ENCODE measurements at regions not wholly inside any gene's neighbourhood (a gene's known extent, or its start where the extent isn't known, plus 50 kb on each side); places are given as distances from the start of the nearest gene placed in this dataset.

- no peak for DNase-seq (ENCODE audit: low read depth)
- TF ChIP-seq CTCF (IDR thresholded peaks at IDR 0.05; ENCODE audit: control insufficient read depth, insufficient read depth, low read depth, low read length, missing control alignments), result no peak
- no peak overlapping the region for H3K4me3 ChIP-seq (ENCODE audit: control insufficient read depth, low read depth, low read length)
Observed at GRCh38 chr2:146079216-146079615, 1559.3 kb upstream of the ZEB2 start.

- H3K4me3 ChIP-seq (ENCODE audit: control insufficient read depth, low read depth, low read length), result no peak overlapping the region
Observed at GRCh38 chr2:146077156-146077555, 1557.2 kb upstream of the ZEB2 start.

GRCh38 chr2:146068051-146068450 is 1548.1 kb upstream of the ZEB2 start:
- H3K4me3 ChIP-seq (ENCODE audit: control insufficient read depth, low read depth, low read length), result no peak overlapping the region
- no peak for TF ChIP-seq CTCF (IDR thresholded peaks at IDR 0.05; ENCODE audit: control insufficient read depth, insufficient read depth, low read depth, low read length, missing control alignments)
- DNase-seq (ENCODE audit: low read depth), result no peak

More at GRCh38 chr2:146077156-146077555, 1557.2 kb upstream of the ZEB2 start:
- TF ChIP-seq CTCF (IDR thresholded peaks at IDR 0.05; ENCODE audit: control insufficient read depth, insufficient read depth, low read depth, low read length, missing control alignments), result no peak
- no peak for DNase-seq (ENCODE audit: low read depth)

GRCh38 chr2:146048141-146048540 is 1528.2 kb upstream of the ZEB2 start:
- H3K4me3 ChIP-seq (ENCODE audit: control insufficient read depth, low read depth, low read length), result no peak overlapping the region
- DNase-seq (ENCODE audit: low read depth), result no peak
- TF ChIP-seq CTCF (IDR thresholded peaks at IDR 0.05; ENCODE audit: control insufficient read depth, insufficient read depth, low read depth, low read length, missing control alignments), result no peak

- no peak for TF ChIP-seq CTCF (IDR thresholded peaks at IDR 0.05; ENCODE audit: control insufficient read depth, insufficient read depth, low read depth, low read length, missing control alignments)
- DNase-seq (ENCODE audit: low read depth), result no peak
- no peak overlapping the region for H3K4me3 ChIP-seq (ENCODE audit: control insufficient read depth, low read depth, low read length)
Observed at GRCh38 chr2:146041274-146041910, 1521.5 kb upstream of the ZEB2 start.

GRCh38 chr2:146040051-146040450 is 1520.1 kb upstream of the ZEB2 start:
- H3K4me3 ChIP-seq (ENCODE audit: control insufficient read depth, low read depth, low read length), result no peak overlapping the region
- DNase-seq (ENCODE audit: low read depth), result no peak
- TF ChIP-seq CTCF (IDR thresholded peaks at IDR 0.05; ENCODE audit: control insufficient read depth, insufficient read depth, low read depth, low read length, missing control alignments), result no peak
